ENCODE measurements at regions not wholly inside any gene's neighbourhood (a gene's known extent, or its start where the extent isn't known, plus 50 kb on each side); places are given as distances from the start of the nearest gene placed in this dataset.
"Not testable (repeated sequence)": the region's sequence is repeated elsewhere in the genome, so short reads cannot be mapped to it uniquely, and the experiment has no call there.

- H3K27ac ChIP-seq; H3K9me3 ChIP-seq; H3K4me2 ChIP-seq; FAIRE-seq; H3K4me3 ChIP-seq; POLR2A ChIA-PET; DNase-seq (ENCODE audit: low read depth in 1 of 2, low spot score in 1 of 2); H3K4me1 ChIP-seq; ATAC-seq; CTCF ChIA-PET: not testable (repeated sequence)
- 0% methylated on average over 1 of the region's 1 CpG for WGBS (ENCODE audit: missing lambda C conversion rate)
Measured at GRCh38 chr15:20227119-20227853, 314.3 kb downstream of the GOLGA6L6 start.

GRCh38 chr15:20226531-20226930 is 315.1 kb downstream of the GOLGA6L6 start:
- POLR2A ChIA-PET, FAIRE-seq: not testable (repeated sequence)

GRCh38 chr15:20221063-20221462 is 320.5 kb downstream of the GOLGA6L6 start:
- not testable (repeated sequence) for FAIRE-seq

More at GRCh38 chr15:20226531-20226930, 315.1 kb downstream of the GOLGA6L6 start:
- H3K4me1 ChIP-seq; H3K4me3 ChIP-seq; ATAC-seq; CTCF ChIA-PET; H3K9me3 ChIP-seq; H3K27ac ChIP-seq; H3K4me2 ChIP-seq; DNase-seq (ENCODE audit: low read depth in 1 of 2, low spot score in 1 of 2): not testable (repeated sequence)
- WGBS (ENCODE audit: missing lambda C conversion rate) = 13% methylated on average over 2 of the region's 2 CpGs

GRCh38 chr15:20219171-20219570 is 322.4 kb downstream of the GOLGA6L6 start:
- H3K27ac ChIP-seq; ATAC-seq; POLR2A ChIA-PET; H3K4me1 ChIP-seq; FAIRE-seq; H3K4me2 ChIP-seq; H3K9me3 ChIP-seq; DNase-seq (ENCODE audit: low read depth in 1 of 2, low spot score in 1 of 2); H3K4me3 ChIP-seq: not testable (repeated sequence)
- WGBS (ENCODE audit: missing lambda C conversion rate) = 17% methylated on average over 4 of the region's 4 CpGs
- CTCF ChIA-PET = interaction anchor here (1.0 kb wide), 1 partner anchor 18 kb away, joined by 3 read pairs; no protein-coding TSS in a partner anchor

More at GRCh38 chr15:20221063-20221462, 320.5 kb downstream of the GOLGA6L6 start:
- H3K4me1 ChIP-seq; H3K27ac ChIP-seq; H3K9me3 ChIP-seq; CTCF ChIA-PET; ATAC-seq; DNase-seq (ENCODE audit: low read depth in 1 of 2, low spot score in 1 of 2); POLR2A ChIA-PET; H3K4me2 ChIP-seq; H3K4me3 ChIP-seq: not testable (repeated sequence)
- WGBS (ENCODE audit: missing lambda C conversion rate) = 26% methylated on average over 4 of the region's 4 CpGs

GRCh38 chr15:20215700-20216099 is 325.9 kb downstream of the GOLGA6L6 start:
- CTCF ChIA-PET; ATAC-seq; H3K9me3 ChIP-seq; DNase-seq (ENCODE audit: low read depth in 1 of 2, low spot score in 1 of 2); POLR2A ChIA-PET; H3K4me2 ChIP-seq; FAIRE-seq; H3K27ac ChIP-seq; H3K4me3 ChIP-seq; H3K4me1 ChIP-seq: not testable (repeated sequence)
- 21% methylated on average over 4 of the region's 4 CpGs for WGBS (ENCODE audit: missing lambda C conversion rate)

- POLR2A ChIA-PET; DNase-seq (ENCODE audit: low read depth in 1 of 2, low spot score in 1 of 2); H3K4me2 ChIP-seq; H3K27ac ChIP-seq; FAIRE-seq; CTCF ChIA-PET; H3K4me1 ChIP-seq; H3K4me3 ChIP-seq; H3K9me3 ChIP-seq; ATAC-seq: not testable (repeated sequence)
- WGBS (ENCODE audit: missing lambda C conversion rate) = 9% methylated on average over 1 of the region's 1 CpG
Measured at GRCh38 chr15:20214101-20214500, 327.5 kb downstream of the GOLGA6L6 start.

GRCh38 chr15:20211508-20211907 is 330.1 kb downstream of the GOLGA6L6 start:
- H3K4me1 ChIP-seq; H3K4me2 ChIP-seq; ATAC-seq; DNase-seq (ENCODE audit: low read depth in 1 of 2, low spot score in 1 of 2); FAIRE-seq; H3K4me3 ChIP-seq; CTCF ChIA-PET; H3K27ac ChIP-seq; POLR2A ChIA-PET; H3K9me3 ChIP-seq: not testable (repeated sequence)

GRCh38 chr15:20209973-20210372 is 331.6 kb downstream of the GOLGA6L6 start:
- POLR2A ChIA-PET; DNase-seq (ENCODE audit: low read depth in 1 of 2, low spot score in 1 of 2); H3K9me3 ChIP-seq; H3K27ac ChIP-seq; H3K4me2 ChIP-seq; ATAC-seq; H3K4me1 ChIP-seq; FAIRE-seq; H3K4me3 ChIP-seq; CTCF ChIA-PET: not testable (repeated sequence)
- WGBS (ENCODE audit: missing lambda C conversion rate) = 8% methylated on average over 1 of the region's 1 CpG

GRCh38 chr15:20207607-20208006 is 334.0 kb downstream of the GOLGA6L6 start:
- FAIRE-seq, H3K4me3 ChIP-seq: not testable (repeated sequence)
- 26% methylated on average over 7 of the region's 7 CpGs for WGBS (ENCODE audit: missing lambda C conversion rate)

GRCh38 chr15:20207198-20207597 is 334.4 kb downstream of the GOLGA6L6 start:
- H3K27ac ChIP-seq; H3K4me1 ChIP-seq; DNase-seq (ENCODE audit: low read depth in 1 of 2, low spot score in 1 of 2); POLR2A ChIA-PET; CTCF ChIA-PET; H3K4me3 ChIP-seq; H3K4me2 ChIP-seq; H3K9me3 ChIP-seq; ATAC-seq; FAIRE-seq: not testable (repeated sequence)
- 9% methylated on average over 4 of the region's 4 CpGs for WGBS (ENCODE audit: missing lambda C conversion rate)

More at GRCh38 chr15:20207607-20208006, 334.0 kb downstream of the GOLGA6L6 start:
- H3K4me1 ChIP-seq; POLR2A ChIA-PET; ATAC-seq; H3K4me2 ChIP-seq; CTCF ChIA-PET; H3K9me3 ChIP-seq; H3K27ac ChIP-seq; DNase-seq (ENCODE audit: low read depth in 1 of 2, low spot score in 1 of 2): not testable (repeated sequence)

GRCh38 chr15:20204177-20204866 is 337.3 kb downstream of the GOLGA6L6 start:
- H3K9me3 ChIP-seq; H3K4me2 ChIP-seq; H3K27ac ChIP-seq; FAIRE-seq; H3K4me1 ChIP-seq; CTCF ChIA-PET; DNase-seq (ENCODE audit: low read depth in 1 of 2, low spot score in 1 of 2); H3K4me3 ChIP-seq; POLR2A ChIA-PET: not testable (repeated sequence)
- 60% methylated on average over 12 of the region's 20 CpGs for WGBS (ENCODE audit: missing lambda C conversion rate)
- peak in 1 of 2 experiments; percentile 27; a peak in 1 of 6 replicates for ATAC-seq

All from A549 (cell line).